Kidney (tissue), 13 donors: ENCODE measurements at regions not wholly inside any gene's neighbourhood (a gene's known extent, or its start where the extent isn't known, plus 50 kb on each side); places are given as distances from the start of the nearest gene placed in this dataset.
A peak's percentile ranks its signal among the peaks of the same experiment; 100 is the strongest.

Source experiments
- DNase-seq, 5 donors: peaks; one replicate each; pipeline ENCODE4 v3.0.0-alpha.2; 2013 to 2020
- FAIRE-seq: peaks from 2 replicates; lab custom pipeline; 2012; peaks lifted over from hg19 to GRCh38; lab: Jason Lieb, UNC
- H3K27ac ChIP-seq, 2 donors: one replicate each; pipeline ENCODE4 v1.7.0; 2013; ENCODE audit warnings: low read depth in 2 of 2, low read length in 2 of 2, inconsistent platforms in 1 of 2
- H3K27me3 ChIP-seq: one replicate; pipeline ENCODE4 v1.7.1; 2013; ENCODE audit warnings: low read length, inconsistent platforms; ENCODE audit not compliant: control insufficient read depth, insufficient read depth
- H3K36me3 ChIP-seq, 3 donors: one replicate each; pipeline versions ENCODE4 v1.7.0 to v1.7.1; 2013; ENCODE audit warnings: low read length in 3 of 3, control low read depth in 1 of 3, inconsistent platforms in 1 of 3; ENCODE audit not compliant: insufficient read depth in 3 of 3, control insufficient read depth in 2 of 3
- H3K4me1 ChIP-seq, 3 donors: one replicate each; pipeline versions ENCODE4 v1.7.0 to v1.7.1; 2013; ENCODE audit warnings: low read length in 3 of 3, inconsistent platforms in 1 of 3, low read depth in 1 of 3; ENCODE audit not compliant: control insufficient read depth in 2 of 3, insufficient read depth in 2 of 3
- H3K4me3 ChIP-seq, 3 donors: one replicate each; pipeline versions ENCODE4 v1.7.0 to v1.8.1; 2013; ENCODE audit warnings: low read length in 3 of 3, control low read depth in 1 of 3, inconsistent platforms in 1 of 3
- H3K9ac ChIP-seq, 3 donors: one replicate each; pipeline versions ENCODE4 v1.7.0 to v1.7.1; 2013; ENCODE audit warnings: low read length in 3 of 3, control low read depth in 1 of 3, inconsistent platforms in 1 of 3
- H3K9me3 ChIP-seq, 3 donors: one replicate each; pipeline versions ENCODE4 v1.7.0 to v1.7.1; 2013; ENCODE audit warnings: low read length in 3 of 3, control low read depth in 1 of 3, inconsistent platforms in 1 of 3; ENCODE audit not compliant: control insufficient read depth in 2 of 3, insufficient read depth in 1 of 3
- intact Hi-C: fragments of 100-400 bp; cut with DNase I; formaldehyde crosslinking; loops from one replicate; pipeline ENCODE4 v1.11.1; 2022
- TF ChIP-seq, protein P1 (sequence below): IDR thresholded peaks from 3 replicates; pipeline ENCODE4 v1.5.1; 2012; ENCODE audit warnings: mild to moderate bottlenecking, moderate library complexity, borderline replicate concordance; ENCODE audit not compliant: insufficient read depth; ENCODE audit errors: extremely low read depth
- donor health status: control.
- donor health status: control.
- donor health status: control.
- donor health status: control.
- donor health status: control.
- donor health status: DM: yes; HTN: yes; CAD: no.
- donor health status: Normal renal cell carcinoma (clear cell type).

DNA sequence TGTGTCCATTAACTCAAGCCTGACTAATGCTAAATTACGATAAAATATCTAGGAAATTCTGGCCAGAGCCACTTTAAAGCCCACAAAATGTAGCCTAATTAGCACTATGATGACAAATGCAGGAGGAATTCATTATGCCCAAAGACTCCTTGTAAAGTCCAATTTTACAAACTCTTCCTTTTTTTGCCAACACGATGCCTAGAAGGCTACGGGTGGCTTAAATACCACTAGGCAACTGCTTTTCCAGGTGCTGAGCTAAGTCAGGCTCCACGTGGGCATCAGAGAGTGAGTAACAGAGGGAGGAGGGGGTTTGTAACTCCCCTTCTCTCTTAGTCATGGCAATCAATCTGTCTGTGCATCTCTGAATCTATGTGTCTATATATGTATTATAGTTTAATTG, 172.4 kb upstream of the NTF3 start:
- Histone ChIP-seq H3K27ac (no peak overlapping the region), H3K36me3 (no peaks in the 10 kb centered on the region), H3K4me1 (no peaks in the 10 kb centered on the region), H3K9me3 (no peaks in the 10 kb centered on the region), H3K4me3 (no peak overlapping the region), H3K27me3 (no peaks in the 10 kb centered on the region), H3K9ac (no peak overlapping the region)
- FAIRE-seq: no peak
- intact Hi-C loops: no loop called here
- TF ChIP-seq, protein P1, sequence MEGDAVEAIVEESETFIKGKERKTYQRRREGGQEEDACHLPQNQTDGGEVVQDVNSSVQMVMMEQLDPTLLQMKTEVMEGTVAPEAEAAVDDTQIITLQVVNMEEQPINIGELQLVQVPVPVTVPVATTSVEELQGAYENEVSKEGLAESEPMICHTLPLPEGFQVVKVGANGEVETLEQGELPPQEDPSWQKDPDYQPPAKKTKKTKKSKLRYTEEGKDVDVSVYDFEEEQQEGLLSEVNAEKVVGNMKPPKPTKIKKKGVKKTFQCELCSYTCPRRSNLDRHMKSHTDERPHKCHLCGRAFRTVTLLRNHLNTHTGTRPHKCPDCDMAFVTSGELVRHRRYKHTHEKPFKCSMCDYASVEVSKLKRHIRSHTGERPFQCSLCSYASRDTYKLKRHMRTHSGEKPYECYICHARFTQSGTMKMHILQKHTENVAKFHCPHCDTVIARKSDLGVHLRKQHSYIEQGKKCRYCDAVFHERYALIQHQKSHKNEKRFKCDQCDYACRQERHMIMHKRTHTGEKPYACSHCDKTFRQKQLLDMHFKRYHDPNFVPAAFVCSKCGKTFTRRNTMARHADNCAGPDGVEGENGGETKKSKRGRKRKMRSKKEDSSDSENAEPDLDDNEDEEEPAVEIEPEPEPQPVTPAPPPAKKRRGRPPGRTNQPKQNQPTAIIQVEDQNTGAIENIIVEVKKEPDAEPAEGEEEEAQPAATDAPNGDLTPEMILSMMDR: no peak
- no peak for DNase-seq

DNA sequence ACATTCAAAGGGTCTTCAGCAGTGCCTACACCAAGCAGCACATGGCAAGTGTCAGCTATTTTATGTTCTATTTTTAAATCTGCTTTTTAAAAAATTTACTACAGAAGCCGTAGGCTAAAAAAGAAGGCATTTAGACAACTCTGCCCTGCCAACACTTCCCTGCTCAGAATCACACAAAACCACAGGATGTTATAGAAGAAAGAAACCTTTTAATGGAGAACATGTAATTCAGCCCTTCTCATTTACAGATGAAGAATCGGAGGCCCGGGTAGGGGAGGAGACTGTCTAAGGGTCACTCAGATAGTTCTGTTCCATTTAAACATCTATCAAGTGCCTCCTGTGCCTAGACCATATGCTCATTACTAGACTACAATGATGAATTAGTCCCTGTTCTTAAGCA, 171.8 kb upstream of the NTF3 start:
- no peak overlapping the region for H3K4me3 ChIP-seq
- H3K27me3 ChIP-seq: no peaks in the 10 kb centered on the region
- no peaks in the 10 kb centered on the region for H3K9me3 ChIP-seq
- H3K4me1 ChIP-seq: no peaks in the 10 kb centered on the region
- intact Hi-C loops: no loop called here
- TF ChIP-seq, protein P1: no peak
- no peaks in the 10 kb centered on the region for H3K36me3 ChIP-seq
- H3K9ac ChIP-seq: no peak overlapping the region
- FAIRE-seq (no peak), DNase-seq (no peak)
- no peak overlapping the region for H3K27ac ChIP-seq

- TF ChIP-seq, protein P1: no peak
- H3K27me3 ChIP-seq: no peaks in the 10 kb centered on the region
- H3K36me3 ChIP-seq: no peaks in the 10 kb centered on the region
- FAIRE-seq (no peak), DNase-seq (no peak)
- H3K4me1 ChIP-seq: no peaks in the 10 kb centered on the region
- no peak overlapping the region for H3K9ac ChIP-seq
- H3K9me3 ChIP-seq: no peaks in the 10 kb centered on the region
- H3K27ac ChIP-seq: no peak overlapping the region
- intact Hi-C loops: no loop called here
- H3K4me3 ChIP-seq: no peak overlapping the region
Observed at GRCh38 chr12:5260591-5261086, 171.3 kb upstream of the NTF3 start.

GRCh38 chr12:5262450-5262849, 169.5 kb upstream of the NTF3 start:
- Histone ChIP-seq H3K36me3 (no peaks in the 10 kb centered on the region), H3K4me3 (no peak overlapping the region), H3K27me3 (no peaks in the 10 kb centered on the region), H3K27ac (no peak overlapping the region), H3K9me3 (no peaks in the 10 kb centered on the region), H3K4me1 (no peaks in the 10 kb centered on the region), H3K9ac (no peak overlapping the region)
- FAIRE-seq (no peak), DNase-seq (peak in 1 of 5 donors; percentile 30)
- TF ChIP-seq, protein P1: no peak
- intact Hi-C loops: no loop called here
